22Rv1 (cell line): ENCODE measurements at regions not wholly inside any gene's neighbourhood (a gene's known extent, or its start where the extent isn't known, plus 50 kb on each side); places are given as distances from the start of the nearest gene placed in this dataset.

Experiments used
- H3K27ac ChIP-seq: fragments of 450-650 bp; 2 replicates; pipeline ENCODE4 v1.5.1; 2017
- ZFX ChIP-seq: fragments of 450-650 bp; IDR thresholded peaks from 2 replicates; pipeline ENCODE4 v1.6.1; 2017; ENCODE audit warnings: antibody characterized with exemption, borderline replicate concordance
- TF ChIP-seq, protein P1 (sequence below): fragments of 450-650 bp; IDR thresholded peaks from 2 replicates; pipeline ENCODE4 v1.5.1; 2017; ENCODE audit warnings: mild to moderate bottlenecking

DNA sequence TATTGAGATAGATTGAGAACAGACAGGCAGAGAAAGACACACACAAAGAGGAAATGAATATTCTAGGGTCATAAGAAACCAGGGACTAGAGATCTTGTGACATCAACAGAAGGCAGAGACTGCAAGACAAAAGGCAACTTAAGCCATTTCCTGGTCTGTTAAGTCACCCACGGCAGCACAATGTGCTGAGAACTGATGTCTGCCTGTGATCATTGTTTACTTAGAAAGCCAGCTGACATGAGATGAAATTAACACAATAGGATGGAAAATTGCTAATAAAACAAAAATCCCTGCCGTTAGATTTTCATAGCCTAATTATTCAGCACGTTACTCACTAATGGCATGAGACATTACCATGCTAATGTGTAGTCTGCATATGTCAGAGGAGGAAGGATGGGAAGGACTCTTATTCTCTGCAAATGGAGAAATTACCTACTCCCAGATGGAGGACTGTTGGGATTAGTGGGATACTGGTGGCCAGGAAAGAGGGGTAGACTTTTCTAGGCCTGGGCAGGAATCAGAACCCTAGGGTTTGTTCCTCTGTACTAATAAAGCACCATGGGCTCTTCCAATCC lies 191.3 kb upstream of the PODXL start:
- no peak for TF ChIP-seq ZFX
- TF ChIP-seq, protein P1, sequence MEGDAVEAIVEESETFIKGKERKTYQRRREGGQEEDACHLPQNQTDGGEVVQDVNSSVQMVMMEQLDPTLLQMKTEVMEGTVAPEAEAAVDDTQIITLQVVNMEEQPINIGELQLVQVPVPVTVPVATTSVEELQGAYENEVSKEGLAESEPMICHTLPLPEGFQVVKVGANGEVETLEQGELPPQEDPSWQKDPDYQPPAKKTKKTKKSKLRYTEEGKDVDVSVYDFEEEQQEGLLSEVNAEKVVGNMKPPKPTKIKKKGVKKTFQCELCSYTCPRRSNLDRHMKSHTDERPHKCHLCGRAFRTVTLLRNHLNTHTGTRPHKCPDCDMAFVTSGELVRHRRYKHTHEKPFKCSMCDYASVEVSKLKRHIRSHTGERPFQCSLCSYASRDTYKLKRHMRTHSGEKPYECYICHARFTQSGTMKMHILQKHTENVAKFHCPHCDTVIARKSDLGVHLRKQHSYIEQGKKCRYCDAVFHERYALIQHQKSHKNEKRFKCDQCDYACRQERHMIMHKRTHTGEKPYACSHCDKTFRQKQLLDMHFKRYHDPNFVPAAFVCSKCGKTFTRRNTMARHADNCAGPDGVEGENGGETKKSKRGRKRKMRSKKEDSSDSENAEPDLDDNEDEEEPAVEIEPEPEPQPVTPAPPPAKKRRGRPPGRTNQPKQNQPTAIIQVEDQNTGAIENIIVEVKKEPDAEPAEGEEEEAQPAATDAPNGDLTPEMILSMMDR = no peak
- no peak overlapping the region for H3K27ac ChIP-seq

DNA sequence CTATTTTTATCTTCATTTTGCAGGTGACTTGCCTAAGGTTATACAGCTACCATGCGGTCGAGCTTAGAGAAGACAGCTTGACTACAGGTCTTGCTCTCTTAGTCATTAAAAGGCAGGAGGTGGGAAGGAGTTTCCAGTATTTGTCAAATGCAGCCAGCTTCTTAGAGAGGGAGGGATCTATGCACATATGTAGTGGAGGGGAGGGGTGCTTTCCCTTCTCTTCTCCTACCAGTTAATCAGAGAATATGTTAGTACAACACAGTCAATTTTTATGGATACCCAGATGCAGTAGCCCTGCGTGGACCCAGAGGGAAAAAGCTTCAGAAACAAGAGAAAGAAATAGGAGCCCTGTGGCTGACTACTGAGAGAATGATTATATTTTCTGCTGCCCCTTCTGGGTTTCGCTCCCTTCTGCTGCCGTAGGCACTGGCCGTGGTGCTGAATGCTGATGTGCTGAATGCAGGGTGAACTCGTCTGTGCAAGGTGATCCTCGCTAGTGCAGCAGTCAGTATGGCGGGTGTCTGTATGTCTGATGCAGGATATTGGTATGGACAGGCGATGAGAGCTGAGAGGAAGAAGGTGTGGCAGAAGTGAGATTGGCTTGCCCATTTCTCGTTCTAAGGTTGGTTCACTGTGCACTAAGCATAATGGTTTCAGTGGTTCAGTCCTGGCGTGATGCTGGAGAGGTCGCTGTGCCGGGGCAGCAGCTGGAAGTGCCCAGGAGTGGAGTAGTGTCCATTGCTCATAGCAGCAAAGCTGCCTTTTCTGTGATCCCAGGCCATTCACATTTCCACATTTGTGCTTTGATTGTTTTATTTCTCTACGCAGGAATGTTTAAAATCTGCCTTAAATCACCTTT lies 189.2 kb upstream of the PODXL start:
- no peak overlapping the region for H3K27ac ChIP-seq
- TF ChIP-seq, protein P1 = no peak
- TF ChIP-seq ZFX = no peak

DNA sequence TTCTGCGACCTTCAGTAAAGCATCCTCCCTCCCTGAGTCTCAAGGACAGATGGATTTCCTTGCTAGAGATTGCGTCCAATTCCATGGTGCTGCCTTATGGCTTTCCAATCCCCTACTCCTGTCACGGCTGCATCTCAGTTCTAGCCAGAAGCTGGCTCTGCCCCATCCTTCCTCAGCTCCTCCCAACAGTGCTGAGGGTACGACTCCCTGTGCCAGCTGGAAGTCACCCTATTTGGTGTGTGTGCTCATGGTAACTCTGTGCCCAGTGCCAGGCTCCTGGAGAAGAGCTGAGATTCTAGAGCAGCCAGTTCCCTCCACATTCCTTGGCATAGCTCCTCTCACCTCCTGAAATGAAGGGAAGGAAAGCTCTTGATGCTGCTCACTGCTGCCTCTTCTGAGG lies 185.0 kb upstream of the PODXL start:
- no peak overlapping the region for H3K27ac ChIP-seq
- TF ChIP-seq ZFX = no peak
- TF ChIP-seq, protein P1 = no peak

DNA sequence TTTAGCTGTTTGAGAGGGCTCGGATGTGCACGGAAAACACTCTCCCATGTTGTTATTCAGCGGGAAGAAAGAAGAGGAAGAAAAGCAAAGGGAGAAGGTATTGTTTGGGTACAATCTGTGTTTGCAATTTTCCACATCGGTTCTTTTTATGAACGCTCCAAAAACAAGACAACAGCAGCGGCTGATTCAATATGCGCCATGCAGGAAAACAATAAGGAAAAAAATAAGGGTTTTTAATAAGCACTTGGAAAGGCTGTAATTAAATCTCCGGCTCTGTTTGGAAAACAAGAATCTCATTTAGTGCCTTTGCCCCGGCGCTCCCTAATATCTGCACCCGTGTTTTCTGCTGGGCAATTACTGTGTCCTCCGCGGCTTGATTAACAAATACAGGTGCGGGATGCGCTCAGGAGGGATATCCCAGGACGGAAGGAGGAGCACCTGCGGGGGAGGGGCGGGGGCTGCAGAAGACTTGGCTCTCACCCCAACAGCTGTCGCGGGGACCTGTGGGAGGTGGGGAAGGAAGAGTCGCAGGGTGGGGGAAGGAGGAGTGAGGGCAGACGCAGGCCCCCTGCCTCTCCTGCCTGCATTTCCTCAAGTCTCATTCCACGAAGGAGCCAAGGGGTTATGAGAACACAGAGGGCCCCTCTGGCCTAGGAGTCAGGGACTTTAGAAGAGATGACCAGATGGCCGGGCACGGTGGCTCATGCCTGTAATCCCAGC lies 181.5 kb upstream of the PODXL start:
- H3K27ac ChIP-seq = no peak overlapping the region
- TF ChIP-seq ZFX = no peak
- TF ChIP-seq, protein P1 = no peak

DNA sequence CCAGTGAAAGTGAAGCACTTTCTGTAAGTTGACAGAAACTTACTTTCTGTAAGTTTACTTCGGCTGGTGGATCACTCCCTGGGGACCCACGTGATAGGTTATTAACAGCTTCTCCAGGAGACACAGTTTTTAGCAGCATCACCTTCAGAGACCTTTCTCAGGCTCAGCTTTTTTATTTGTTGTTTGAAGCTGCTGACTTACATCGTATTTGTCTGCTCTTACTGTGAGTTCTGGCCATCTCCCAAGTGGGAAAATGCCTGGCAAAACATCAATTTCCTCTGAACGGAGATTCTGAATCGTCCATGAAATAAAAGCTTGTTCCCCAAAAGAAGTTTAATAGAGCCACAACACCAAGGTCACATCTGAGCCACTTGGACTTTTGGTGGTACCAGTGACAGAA lies 178.7 kb upstream of the PODXL start:
- H3K27ac ChIP-seq = no peak overlapping the region
- TF ChIP-seq, protein P1 = no peak
- no peak for TF ChIP-seq ZFX

DNA sequence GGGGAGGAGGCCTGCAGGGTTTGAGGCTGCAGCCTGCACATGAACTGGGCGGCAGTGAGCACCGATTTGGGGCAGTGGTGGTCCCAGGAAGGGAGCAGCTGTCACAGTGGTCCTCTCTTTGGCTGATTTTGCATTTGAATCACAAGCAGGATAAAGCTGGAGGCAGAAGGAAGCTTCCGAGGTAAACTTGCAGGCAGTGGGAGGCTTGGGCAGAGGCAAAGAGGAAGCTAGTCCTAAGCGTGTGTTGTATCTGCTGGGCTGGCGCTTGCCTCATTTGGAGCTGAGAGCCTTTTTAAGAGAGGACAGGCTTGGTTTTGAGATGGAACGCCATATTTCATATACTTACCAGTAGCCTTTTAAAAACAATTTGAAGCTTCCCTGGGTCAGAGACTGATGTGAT lies 177.2 kb upstream of the PODXL start:
- H3K27ac ChIP-seq = no peak overlapping the region
- no peak for TF ChIP-seq ZFX
- TF ChIP-seq, protein P1 = no peak

DNA sequence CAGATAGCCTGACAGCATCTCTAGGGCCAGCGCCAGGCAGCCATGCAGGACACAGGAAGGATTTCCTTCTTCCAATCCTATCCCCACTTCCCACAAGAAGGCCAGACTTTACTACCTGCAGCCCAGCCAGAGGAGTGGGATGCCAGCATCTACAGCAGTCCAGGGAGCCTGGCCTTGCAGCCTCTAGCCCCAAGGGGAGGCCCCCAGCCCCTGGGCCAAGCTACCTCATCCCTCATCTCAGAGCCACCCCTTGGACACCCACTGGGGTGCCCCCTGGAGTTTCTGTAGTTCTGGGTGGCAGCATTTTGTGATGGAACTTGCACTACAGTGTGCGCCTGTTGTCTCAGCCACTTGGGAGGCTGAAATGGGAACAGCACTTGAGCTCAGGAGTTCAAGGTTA lies 170.8 kb upstream of the PODXL start:
- no peak overlapping the region for H3K27ac ChIP-seq
- TF ChIP-seq, protein P1 = no peak
- no peak for TF ChIP-seq ZFX
